ENCODE measurements at regions not wholly inside any gene's neighbourhood (a gene's known extent, or its start where the extent isn't known, plus 50 kb on each side); places are given as distances from the start of the nearest gene placed in this dataset.

DNA sequence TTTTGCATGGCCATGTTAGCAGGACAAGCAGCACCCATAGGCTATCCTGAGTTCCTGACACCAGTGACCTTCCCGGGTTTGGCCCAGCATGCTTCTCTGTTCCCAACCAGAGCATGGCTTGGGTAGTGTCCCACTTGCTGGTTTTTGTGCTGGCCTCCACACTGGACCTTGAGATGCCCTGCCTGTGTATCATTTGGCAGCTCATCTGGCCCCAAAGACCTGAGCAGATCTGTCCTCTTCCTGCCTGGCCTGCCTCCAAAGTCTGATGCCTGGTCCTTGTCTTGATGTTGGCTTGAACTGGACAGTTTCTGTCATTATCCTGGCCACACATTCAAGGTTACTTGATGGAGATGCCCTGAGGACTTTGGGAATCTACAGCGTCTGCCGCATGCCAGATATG lies 590.7 kb upstream of the KLF4 start:
- no peak for TF ChIP-seq RAD21 (IDR thresholded peaks at IDR 0.05; ENCODE audit: low read depth)
- TF ChIP-seq, protein P1, sequence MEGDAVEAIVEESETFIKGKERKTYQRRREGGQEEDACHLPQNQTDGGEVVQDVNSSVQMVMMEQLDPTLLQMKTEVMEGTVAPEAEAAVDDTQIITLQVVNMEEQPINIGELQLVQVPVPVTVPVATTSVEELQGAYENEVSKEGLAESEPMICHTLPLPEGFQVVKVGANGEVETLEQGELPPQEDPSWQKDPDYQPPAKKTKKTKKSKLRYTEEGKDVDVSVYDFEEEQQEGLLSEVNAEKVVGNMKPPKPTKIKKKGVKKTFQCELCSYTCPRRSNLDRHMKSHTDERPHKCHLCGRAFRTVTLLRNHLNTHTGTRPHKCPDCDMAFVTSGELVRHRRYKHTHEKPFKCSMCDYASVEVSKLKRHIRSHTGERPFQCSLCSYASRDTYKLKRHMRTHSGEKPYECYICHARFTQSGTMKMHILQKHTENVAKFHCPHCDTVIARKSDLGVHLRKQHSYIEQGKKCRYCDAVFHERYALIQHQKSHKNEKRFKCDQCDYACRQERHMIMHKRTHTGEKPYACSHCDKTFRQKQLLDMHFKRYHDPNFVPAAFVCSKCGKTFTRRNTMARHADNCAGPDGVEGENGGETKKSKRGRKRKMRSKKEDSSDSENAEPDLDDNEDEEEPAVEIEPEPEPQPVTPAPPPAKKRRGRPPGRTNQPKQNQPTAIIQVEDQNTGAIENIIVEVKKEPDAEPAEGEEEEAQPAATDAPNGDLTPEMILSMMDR (IDR thresholded peaks at IDR 0.05 in 2 of 3, conservative IDR thresholded peaks at IDR 0.05 in 1 of 3; ENCODE audit: borderline replicate concordance in 1 of 3, insufficient read depth in 1 of 3, low read depth in 2 of 3, low read length in 2 of 3): no peak

All from HCT116 (cell line).